HG03108 (cell line): ENCODE measurements at regions not wholly inside any gene's neighbourhood (a gene's known extent, or its start where the extent isn't known, plus 50 kb on each side); places are given as distances from the start of the nearest gene placed in this dataset.
A peak's percentile ranks its signal among the peaks of the same experiment; 100 is the strongest.
"Not testable (repeated sequence)": the region's sequence is repeated elsewhere in the genome, so short reads cannot be mapped to it uniquely, and the experiment has no call there.

Experiments used
- ATAC-seq: cut with Tn5 transposase; IDR thresholded peaks from one replicate; pipeline ENCODE4 v1.9.1; 2021; ENCODE audit warnings: moderate library complexity; ENCODE audit not compliant: unreplicated experiment

GRCh38 chr3:59372346-59372745, 322.5 kb upstream of the CFAP20DC start:
- no peak for ATAC-seq

- ATAC-seq: no peak
Measured at GRCh38 chr3:59368900-59369675, 319.3 kb upstream of the CFAP20DC start.

GRCh38 chr3:59367150-59367549, 317.3 kb upstream of the CFAP20DC start:
- ATAC-seq: no peak

DNA sequence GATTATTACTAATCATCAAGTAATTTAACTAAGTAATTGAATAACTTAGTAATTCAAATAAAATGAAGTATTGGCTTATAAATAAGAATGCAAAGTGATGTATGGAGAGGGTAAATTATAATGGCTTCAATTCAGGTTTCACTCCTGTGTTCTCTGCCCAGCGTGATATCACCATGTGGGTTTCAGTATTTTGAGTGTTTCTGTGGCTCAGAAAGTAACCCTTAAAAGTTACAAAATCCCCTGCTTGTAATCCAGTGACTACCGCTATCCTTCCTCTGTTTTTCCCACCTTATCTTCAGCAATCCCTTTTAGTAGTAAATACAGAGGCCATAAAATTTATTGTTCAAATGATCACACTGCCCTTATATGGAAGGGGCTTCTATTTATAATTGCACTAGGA, 316.4 kb upstream of the CFAP20DC start:
- no peak for ATAC-seq

DNA sequence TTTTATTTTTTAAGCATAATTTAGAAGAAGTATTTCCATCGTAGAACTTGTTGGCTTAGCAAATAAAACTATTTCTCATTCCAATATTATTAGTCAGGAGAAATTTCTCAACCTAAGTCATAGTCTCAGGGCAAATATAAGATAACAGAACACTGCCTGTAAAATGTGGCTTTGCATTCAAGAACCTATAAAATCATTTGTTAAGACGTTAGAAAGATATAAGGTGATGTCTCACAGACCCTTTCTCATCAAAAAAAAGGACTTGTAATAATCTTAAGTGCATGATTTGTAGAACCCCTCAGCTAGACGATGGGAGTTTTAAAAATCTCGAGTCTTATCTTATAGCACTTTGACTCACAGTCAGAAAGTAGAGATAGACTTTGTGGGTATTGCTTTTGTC, 314.7 kb upstream of the CFAP20DC start:
- no peak for ATAC-seq

DNA sequence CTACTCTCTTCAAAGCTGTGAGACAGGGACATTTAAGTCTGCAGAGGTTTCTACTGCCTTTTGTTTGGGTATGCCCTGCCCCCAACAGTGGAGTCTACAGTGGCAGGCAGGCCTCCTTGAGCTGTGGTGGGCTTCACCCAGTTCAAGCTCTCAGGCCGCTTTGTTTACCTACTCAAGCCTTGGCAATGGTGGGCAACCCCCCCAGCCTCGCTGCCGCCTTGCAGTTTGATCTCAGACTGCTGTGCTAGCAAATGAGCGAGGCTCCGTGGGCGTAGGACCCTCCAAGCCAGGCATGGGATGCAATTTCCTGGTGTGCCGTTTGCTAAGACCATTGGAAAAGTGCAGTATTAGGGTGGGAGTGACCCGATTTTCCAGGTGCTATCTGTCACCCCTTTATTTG, 310.5 kb upstream of the CFAP20DC start:
- not testable (repeated sequence) for ATAC-seq

- ATAC-seq: no peak
Measured at GRCh38 chr3:59341459-59341858, 291.6 kb upstream of the CFAP20DC start.

- ATAC-seq: no peak
Measured at GRCh38 chr3:59339818-59340217, 290.0 kb upstream of the CFAP20DC start.

DNA sequence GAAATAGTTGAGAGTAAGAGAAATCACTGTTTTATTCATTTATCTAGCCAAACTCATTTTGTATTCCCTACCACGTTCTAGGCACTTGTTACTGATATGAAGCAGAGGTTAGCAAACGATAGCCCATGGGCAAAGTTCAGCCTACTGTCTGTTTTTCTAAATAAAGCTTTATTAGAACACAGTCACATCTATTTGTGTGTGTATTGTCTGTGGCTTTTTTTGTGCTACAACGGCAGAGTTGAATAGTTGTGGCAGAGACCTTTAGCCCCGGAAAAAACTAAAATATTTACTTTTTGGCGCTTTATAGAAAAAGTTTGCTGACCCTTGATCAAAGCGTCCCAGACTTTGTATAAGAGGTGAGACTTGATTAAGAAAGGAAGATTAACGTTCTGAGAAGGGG, 289.1 kb upstream of the CFAP20DC start:
- no peak for ATAC-seq

GRCh38 chr3:59335338-59335737, 285.5 kb upstream of the CFAP20DC start:
- ATAC-seq: no peak

DNA sequence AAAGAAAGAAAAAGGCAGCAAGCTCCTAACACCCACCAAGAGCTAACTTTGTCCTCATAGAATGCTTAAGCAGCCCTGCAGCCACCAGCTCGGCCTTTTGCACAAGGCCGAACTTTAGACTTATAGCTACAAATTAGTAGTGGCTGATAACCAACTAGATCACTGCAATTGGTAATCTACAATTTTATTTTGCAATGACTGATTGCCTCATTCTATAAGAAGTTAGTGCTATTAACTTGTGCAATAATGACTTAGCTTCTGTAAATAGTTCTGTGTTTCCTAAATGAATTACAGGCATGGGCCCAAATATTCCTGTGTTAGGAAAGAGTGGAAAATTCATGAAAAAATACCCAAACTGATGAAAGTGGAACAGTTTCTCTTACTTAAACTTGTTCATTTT, 284.8 kb upstream of the CFAP20DC start:
- no peak for ATAC-seq

- no peak for ATAC-seq
Measured at GRCh38 chr3:59327376-59327808, 277.6 kb upstream of the CFAP20DC start.

DNA sequence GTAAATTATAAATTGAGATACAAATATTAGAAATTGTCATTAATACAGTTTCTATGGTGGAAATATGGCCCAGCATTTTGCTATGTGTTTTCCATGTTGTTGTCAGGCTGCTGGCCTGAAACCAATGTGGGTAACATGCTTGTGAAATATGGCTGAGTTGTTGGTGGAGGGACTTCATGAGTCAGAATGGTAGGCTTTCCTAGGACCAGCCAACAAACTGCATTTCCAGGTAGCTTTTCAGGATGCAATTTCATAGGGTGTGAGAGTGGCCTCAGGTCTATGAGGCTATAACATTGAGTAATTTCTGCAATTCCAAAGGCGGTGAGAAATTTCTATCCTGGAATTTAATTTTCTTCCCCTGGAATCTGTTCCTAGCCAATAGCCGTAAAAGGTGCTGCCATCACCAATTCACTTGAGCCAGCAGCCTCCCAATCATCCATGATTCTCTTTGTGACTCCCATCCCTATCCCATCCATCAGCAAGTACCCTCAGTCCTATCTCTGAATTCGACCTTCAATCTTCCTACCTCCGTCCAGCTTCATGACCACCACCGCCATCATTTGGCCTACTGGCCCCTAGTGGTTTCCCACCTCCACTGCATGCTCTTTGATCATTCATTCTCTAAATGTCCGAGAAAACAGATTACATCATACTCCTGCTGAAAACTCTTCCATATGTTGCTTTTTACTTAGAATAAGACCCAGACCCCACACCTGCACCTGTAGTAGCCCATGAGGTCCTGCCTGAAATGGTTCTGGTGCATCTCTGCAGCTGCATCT, 276.6 kb upstream of the CFAP20DC start:
- no peak for ATAC-seq

- ATAC-seq: no peak
Measured at GRCh38 chr3:59321881-59322540, 272.2 kb upstream of the CFAP20DC start.

DNA sequence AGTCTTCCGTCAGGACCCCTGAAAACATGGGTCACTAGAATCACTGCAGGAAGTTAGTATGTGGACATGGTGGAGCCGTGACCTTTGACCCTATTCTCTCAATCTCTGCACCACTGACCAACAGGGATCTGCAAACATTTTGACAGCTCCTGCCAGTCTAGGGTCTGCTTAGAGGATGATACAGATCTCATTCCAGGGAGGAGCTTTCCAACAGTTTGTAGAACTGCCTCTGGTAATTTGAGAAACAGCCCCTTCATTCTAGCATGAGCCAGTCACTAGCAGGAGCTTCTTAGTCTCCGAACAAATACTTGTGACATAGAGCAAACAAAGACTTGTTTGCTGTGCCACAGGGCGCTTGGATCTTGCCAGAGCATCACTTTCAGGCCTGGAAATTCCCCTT, 270.3 kb upstream of the CFAP20DC start:
- no peak for ATAC-seq

GRCh38 chr3:59319442-59319841, 269.6 kb upstream of the CFAP20DC start:
- no peak for ATAC-seq

DNA sequence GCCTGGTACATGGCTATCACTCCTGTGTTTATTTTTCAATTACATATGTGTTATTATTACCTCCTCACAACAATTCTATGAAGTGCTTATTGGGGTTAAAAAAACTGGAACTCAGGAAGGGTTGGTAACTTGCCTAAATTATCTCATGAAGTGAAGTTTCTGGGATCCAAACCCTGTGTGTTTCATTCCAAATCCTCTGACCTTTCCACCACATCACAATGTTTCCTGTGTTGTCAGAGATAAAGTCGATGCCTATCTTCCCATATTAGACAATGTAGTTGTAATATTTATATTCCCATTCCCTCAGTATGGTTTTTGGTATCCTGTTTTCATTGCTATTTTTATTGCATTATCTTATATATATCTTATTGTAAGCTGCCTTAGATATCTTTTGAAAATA, 269.1 kb upstream of the CFAP20DC start:
- ATAC-seq: no peak

DNA sequence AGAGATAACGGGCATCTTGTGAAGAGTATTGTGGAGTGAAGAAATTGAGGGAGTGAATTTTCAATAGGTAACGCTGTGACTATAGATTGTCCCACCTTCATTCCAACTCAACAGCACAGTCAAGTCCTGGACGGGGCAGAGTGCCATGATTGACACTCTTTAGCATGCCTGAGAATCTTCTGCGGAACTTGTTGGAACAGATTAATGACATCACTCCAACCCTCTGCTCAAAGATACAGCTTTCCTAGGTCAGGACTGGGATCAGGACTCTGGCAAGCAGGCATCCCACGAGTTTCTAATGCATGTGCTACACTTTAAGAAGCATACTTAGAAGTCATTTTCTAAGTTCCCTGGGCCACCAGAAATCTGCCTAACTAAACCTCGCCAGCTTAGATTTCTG, 267.6 kb upstream of the CFAP20DC start:
- no peak for ATAC-seq

DNA sequence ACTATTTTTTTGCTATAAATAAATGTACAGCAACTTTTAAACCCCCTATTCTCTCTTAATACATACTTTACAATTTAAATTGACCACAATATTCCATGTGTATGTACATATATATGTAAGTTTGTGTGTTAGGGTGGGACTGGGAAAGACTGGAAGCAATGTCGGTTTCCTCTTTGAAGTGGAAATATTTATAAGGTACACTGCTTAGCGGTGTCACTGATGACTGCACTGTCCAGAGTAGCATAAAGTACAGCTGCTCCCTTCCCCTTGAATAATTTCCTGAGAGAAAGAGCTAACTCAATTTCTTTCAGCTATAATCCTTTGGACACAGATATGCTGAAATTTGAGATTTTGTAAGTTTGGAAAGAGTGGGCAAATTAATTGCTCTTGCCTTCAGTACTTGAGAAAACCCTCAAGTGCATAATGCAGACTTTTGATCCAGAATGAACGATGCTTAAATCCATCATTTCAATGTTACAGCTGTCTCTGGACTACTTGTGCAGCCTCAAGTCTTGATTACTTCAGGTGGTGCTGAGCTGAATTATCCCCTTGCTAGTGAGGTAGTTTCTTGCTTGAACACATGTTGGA, 267.0 kb upstream of the CFAP20DC start:
- no peak for ATAC-seq

DNA sequence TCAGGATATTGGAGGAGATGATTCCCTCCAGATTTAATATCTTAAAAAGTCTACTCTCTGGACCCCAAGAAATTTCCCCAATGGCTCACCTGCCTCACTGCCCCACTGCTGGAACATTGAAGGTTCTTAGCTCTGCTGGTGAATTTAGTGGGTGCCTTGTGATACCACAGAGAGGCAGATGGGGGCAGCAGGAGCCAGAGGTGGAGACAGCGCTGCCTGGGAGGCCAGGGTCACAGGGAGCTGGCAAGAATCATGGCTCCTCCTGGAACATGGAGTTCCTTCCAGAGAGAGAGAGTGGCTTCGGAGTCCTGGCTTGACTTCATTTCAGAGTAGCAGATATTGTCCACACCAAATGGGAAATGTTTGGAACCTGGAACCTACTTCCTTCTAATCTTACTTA, 263.5 kb upstream of the CFAP20DC start:
- peak; percentile 64 for ATAC-seq

GRCh38 chr3:59311231-59311630, 261.4 kb upstream of the CFAP20DC start:
- no peak for ATAC-seq
